NCI-H226 (cell line): ENCODE measurements at regions not wholly inside any gene's neighbourhood (a gene's known extent, or its start where the extent isn't known, plus 50 kb on each side); places are given as distances from the start of the nearest gene placed in this dataset.
A peak's percentile ranks its signal among the peaks of the same experiment; 100 is the strongest.

Experiments used
- DNase-seq: peaks from one replicate; pipeline ENCODE4 v3.0.0-alpha.2; 2015

- DNase-seq, result no peak
These were observed 188.9 kb downstream of the RHOU start for GRCh38 chr1:228923973-228924686.

GRCh38 chr1:228925691-228926090 is 190.4 kb downstream of the RHOU start:
- no peak for DNase-seq

- no peak for DNase-seq
These were observed 192.1 kb downstream of the RHOU start for GRCh38 chr1:228927421-228927820.

GRCh38 chr1:228927946-228928898 is 192.9 kb downstream of the RHOU start:
- DNase-seq, result no peak

GRCh38 chr1:228929476-228930027 is 194.3 kb downstream of the RHOU start:
- no peak for DNase-seq

GRCh38 chr1:228930479-228930957 is 195.2 kb downstream of the RHOU start:
- peak; percentile 21 for DNase-seq

- DNase-seq, result no peak
These were observed 198.5 kb downstream of the RHOU start for GRCh38 chr1:228933753-228934152.

- no peak for DNase-seq
These were observed 200.0 kb downstream of the RHOU start for GRCh38 chr1:228935198-228935663.

- no peak for DNase-seq
These were observed 200.8 kb downstream of the RHOU start for GRCh38 chr1:228935855-228936727.

GRCh38 chr1:228936881-228937280 is 201.6 kb downstream of the RHOU start:
- DNase-seq, result no peak

GRCh38 chr1:228937351-228937750 is 202.1 kb downstream of the RHOU start:
- no peak for DNase-seq

- DNase-seq, result no peak
These were observed 202.7 kb downstream of the RHOU start for GRCh38 chr1:228937851-228938536.

- DNase-seq, result no peak
These were observed 203.2 kb downstream of the RHOU start for GRCh38 chr1:228938537-228938901.

- no peak for DNase-seq
These were observed 203.9 kb downstream of the RHOU start for GRCh38 chr1:228939001-228939691.

GRCh38 chr1:228939881-228940392 is 204.7 kb downstream of the RHOU start:
- DNase-seq, result no peak

- no peak for DNase-seq
These were observed 205.2 kb downstream of the RHOU start for GRCh38 chr1:228940526-228940925.

GRCh38 chr1:228940926-228941325 is 205.6 kb downstream of the RHOU start:
- no peak for DNase-seq

- DNase-seq, result no peak
These were observed 206.4 kb downstream of the RHOU start for GRCh38 chr1:228941666-228942065.

GRCh38 chr1:228943436-228943835 is 208.2 kb downstream of the RHOU start:
- no peak for DNase-seq

- no peak for DNase-seq
These were observed 209.0 kb downstream of the RHOU start for GRCh38 chr1:228944296-228944695.

- no peak for DNase-seq
These were observed 209.7 kb downstream of the RHOU start for GRCh38 chr1:228944935-228945371.
